Large intestine (tissue), 3 donors: ENCODE measurements at regions not wholly inside any gene's neighbourhood (a gene's known extent, or its start where the extent isn't known, plus 50 kb on each side); places are given as distances from the start of the nearest gene placed in this dataset.

Experiments used
- DNase-seq, 2 donors: peaks; one replicate each; pipeline versions ENCODE4 v3.0.0 to v3.0.0-alpha.2; 2013
- H3K27ac ChIP-seq: one replicate; pipeline ENCODE4 v1.5.1; 2013; ENCODE audit warnings: low read length
- H3K27me3 ChIP-seq: 2 replicates; pipeline ENCODE4 v1.6.1; 2013; ENCODE audit warnings: low read length; ENCODE audit not compliant: control insufficient read depth, insufficient read depth
- H3K36me3 ChIP-seq: 2 replicates; pipeline ENCODE4 v1.6.1; 2013; ENCODE audit warnings: low read length; ENCODE audit not compliant: control insufficient read depth, insufficient read depth
- H3K4me1 ChIP-seq: one replicate; pipeline ENCODE4 v1.6.1; 2013; ENCODE audit warnings: low read length; ENCODE audit not compliant: control insufficient read depth, insufficient read depth
- H3K4me3 ChIP-seq: one replicate; pipeline ENCODE4 v1.5.1; 2013; ENCODE audit warnings: low read length
- H3K9me3 ChIP-seq: one replicate; pipeline ENCODE4 v1.6.1; 2013; ENCODE audit warnings: mild to moderate bottlenecking, low read depth, low read length, moderate library complexity; ENCODE audit not compliant: control insufficient read depth
- WGBS: methylation state at CpG from one replicate; pipeline ENCODE4 v1.1.5; 2013; ENCODE audit warnings: low lambda C conversion rate; ENCODE audit not compliant: insufficient coverage; 5-methylcytosine and 5-hydroxymethylcytosine counted together

DNA sequence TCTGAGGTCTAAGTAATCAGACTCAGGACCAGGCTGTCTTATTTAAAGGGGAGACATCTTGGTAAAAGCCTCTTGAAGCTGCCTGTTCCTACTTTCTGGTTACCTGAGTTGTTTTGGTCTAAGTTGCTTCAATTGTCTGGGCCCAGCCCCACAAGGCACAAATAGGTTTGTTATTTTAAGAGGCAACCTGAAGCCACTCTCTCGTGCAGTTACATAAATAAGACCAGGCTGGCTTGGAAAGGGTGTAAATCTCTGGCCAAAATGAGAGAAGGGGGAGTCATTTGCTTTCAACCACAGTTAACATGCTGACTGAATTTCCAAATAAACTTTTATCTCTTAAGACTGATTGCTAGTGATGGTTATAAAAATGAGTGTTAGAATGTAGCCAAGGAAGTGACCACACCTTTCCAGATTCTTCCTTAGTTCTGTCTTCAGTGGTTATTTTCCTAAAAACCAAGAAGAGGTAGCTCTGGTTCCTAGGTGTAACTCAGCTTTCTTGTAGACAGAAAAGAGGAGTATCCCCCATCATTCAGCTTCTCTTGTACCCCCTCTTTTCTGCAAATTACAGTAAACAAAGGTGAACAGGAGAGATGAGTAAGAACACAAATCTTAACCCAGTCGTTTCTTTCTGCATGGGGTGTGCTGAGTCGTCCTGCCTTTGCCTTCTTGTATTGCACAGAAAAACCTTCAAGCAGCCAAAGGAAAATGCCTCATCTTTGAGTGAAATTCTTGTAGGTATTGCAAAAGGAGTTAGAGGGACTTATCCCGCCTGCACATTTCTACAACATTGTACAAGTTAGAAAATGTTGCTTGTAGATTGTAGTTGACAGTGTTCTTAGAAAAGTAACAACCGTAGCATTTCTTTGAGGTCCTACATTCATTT is 161.5 kb upstream of the NT5C1B start:
- H3K27me3 ChIP-seq: no peaks in the 10 kb centered on the region
- no peak for DNase-seq
- H3K4me1 ChIP-seq: peaks cover 8% of the 10 kb centered on the region
- H3K4me3 ChIP-seq: no peak overlapping the region
- no CpG with 5 or more reads among the region's 5 CpGs for WGBS
- H3K9me3 ChIP-seq: no peaks in the 10 kb centered on the region
- H3K36me3 ChIP-seq: no peaks in the 10 kb centered on the region
- no peak overlapping the region for H3K27ac ChIP-seq

DNA sequence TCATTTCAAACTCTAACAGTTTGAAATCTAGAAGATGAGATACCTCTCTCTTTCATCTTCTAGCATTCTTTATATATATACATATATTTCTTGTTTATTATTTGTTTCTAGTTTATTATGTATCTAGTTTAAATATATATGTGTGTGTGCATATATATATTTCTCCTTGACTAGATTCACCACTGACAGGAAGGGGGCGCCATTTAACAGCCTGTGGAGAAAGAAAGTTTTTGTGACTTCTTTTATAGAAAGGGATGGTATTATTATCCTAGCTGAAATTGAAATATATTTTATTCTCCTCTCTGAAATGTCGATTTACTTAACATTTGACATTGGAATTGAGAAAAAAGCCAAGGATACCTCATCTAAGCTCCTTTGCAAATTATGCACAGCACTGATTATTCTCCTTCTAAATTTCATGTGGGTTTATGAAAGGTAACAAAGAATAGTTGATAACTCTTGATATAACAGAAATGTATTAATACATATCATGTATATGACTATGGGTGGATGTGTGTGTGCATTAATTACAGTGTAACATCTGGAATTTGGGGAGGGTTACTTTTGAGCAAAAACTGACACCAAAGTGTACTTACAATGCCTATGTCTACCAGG is 160.7 kb upstream of the NT5C1B start:
- Histone ChIP-seq H3K36me3 (no peaks in the 10 kb centered on the region), H3K27me3 (no peaks in the 10 kb centered on the region), H3K27ac (no peak overlapping the region), H3K9me3 (no peaks in the 10 kb centered on the region), H3K4me1 (peaks cover 8% of the 10 kb centered on the region), H3K4me3 (no peak overlapping the region)
- 0% methylated on average over 1 of the region's 2 CpGs for WGBS
- DNase-seq: peak in 1 of 2 donors; percentile 31

DNA sequence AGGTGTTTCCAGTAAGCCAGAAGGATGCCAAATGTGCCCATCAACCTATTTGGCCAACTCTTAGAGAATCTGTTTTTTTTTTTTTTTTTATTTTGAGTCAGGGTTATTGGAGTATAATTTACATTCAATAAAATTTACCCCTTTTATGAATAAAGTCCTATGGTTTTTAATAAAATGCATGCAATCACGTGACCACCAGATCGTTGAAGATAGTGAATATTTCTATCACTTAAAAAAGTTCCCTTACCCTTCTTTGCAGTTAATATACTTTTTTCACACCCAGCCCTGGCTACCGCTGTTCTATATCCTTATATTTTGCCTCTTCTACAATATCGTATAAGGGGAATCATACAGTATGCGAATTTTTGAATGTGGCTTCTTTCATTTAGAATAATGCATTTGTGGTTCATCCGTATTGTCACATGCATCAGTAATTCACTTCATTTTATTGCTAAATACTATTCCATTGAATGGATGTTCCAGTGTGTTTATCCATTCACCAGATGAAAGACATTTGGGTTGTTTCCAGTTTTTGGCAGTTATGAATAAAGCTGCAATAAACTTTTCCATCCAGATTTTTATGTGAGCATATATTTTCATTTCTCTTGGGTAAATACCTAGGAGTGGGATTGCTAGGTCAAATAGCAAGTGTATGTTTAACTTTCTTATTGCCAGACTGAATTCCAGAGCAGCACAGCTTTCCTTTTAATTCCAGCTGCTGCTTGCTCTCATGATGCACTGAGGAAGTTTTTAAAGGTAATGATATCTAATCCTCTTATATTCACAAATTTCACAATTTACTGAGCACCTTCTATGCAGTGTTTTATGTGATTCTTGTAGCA is 156.3 kb upstream of the NT5C1B start:
- Histone ChIP-seq H3K36me3 (no peaks in the 10 kb centered on the region), H3K9me3 (no peaks in the 10 kb centered on the region), H3K27ac (no peak overlapping the region), H3K4me1 (no peaks in the 10 kb centered on the region), H3K27me3 (no peaks in the 10 kb centered on the region), H3K4me3 (no peak overlapping the region)
- no peak for DNase-seq
- WGBS: 97% methylated on average over 4 of the region's 6 CpGs

DNA sequence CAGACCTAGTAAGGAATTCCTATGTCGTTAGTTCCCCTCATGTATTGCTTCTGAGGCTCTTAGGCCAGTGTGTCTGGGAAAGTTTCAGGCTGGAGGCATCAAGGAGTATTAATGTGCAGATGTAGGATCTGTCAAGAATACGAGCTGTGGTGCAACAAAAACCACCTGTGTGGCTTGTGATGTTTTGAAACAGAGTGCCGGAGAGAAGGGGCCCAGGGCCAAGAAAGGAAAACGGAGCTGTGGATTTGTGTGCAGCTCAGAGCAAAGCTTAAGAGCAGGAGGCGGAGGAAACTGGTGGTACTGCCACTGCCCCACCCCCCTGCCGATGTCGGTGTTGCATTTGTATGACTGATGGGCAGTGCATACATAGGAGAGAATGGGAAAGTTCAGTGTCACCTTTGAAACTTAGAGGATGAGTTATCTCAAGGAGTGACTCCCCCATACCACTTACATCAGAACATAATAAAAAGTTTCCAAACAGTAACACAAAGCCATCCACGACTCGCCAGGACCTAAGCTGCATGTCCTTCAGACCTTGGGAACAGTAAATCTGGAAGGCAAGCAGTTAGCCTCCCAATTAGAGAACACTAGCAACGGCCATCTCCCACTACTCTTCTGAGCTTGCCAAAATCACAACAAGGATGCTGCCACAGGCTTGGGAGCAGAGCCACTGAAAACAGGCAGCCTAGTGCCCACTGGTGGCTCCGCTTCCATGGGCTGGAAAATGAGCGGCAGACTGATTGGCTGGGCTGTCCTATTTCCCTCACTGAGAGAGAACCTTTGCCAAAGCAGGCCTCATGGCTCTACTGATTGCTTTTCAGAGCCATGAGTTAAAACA is 152.7 kb upstream of the NT5C1B start:
- H3K4me3 ChIP-seq: no peak overlapping the region
- H3K36me3 ChIP-seq: no peaks in the 10 kb centered on the region
- WGBS: no CpG with 5 or more reads among the region's 12 CpGs
- no peaks in the 10 kb centered on the region for H3K4me1 ChIP-seq
- no peak for DNase-seq
- H3K27ac ChIP-seq: no peak overlapping the region
- no peaks in the 10 kb centered on the region for H3K27me3 ChIP-seq
- H3K9me3 ChIP-seq: no peaks in the 10 kb centered on the region

DNA sequence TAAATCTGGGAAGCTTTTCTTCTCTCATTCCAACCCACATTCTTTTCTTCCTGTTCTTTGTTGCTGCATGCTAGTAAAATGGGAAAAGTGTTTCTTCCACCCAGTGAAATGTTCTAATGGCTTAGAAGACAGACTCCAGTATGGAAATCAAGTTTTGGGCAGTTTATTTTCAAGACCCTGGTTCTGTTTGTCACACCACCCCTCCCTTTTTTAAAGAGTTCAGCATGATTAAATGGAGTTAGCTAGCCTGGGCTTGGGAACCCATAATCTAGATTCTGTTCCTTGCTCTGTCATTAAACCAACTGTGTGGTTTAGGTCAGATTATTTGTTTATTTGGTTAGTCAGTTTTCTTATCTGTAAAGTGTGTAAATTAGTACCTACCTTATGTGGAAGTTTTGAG is 151.8 kb upstream of the NT5C1B start:
- H3K36me3 ChIP-seq: no peaks in the 10 kb centered on the region
- no peak overlapping the region for H3K4me3 ChIP-seq
- no peak for DNase-seq
- H3K27me3 ChIP-seq: no peaks in the 10 kb centered on the region
- H3K27ac ChIP-seq: no peak overlapping the region
- no peaks in the 10 kb centered on the region for H3K4me1 ChIP-seq
- no peaks in the 10 kb centered on the region for H3K9me3 ChIP-seq

DNA sequence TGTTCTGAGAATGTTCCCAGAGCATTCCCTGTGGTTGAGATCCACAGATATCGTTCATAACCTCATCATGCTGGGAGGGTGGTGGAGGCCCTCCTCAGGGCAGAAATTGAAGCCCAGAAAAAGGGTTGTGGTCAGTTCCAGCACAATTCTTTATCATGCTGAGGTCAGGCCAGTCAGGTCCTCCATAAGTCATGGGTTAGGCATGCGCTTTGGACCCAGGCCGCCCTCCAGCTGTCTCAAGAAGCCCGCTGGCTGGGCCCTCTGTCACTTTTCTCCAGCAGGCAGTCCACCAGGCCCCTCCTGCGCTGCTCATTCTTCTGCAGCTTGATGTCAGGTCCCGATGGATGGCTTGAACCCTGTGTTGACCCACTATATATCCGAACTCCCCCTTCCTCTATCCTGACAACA is 151.1 kb upstream of the NT5C1B start:
- no peak overlapping the region for H3K27ac ChIP-seq
- no peak overlapping the region for H3K4me3 ChIP-seq
- peak in 1 of 2 donors; percentile 20 for DNase-seq
- no peaks in the 10 kb centered on the region for H3K36me3 ChIP-seq
- no peaks in the 10 kb centered on the region for H3K27me3 ChIP-seq
- no peaks in the 10 kb centered on the region for H3K9me3 ChIP-seq
- no peaks in the 10 kb centered on the region for H3K4me1 ChIP-seq
- no CpG with 5 or more reads among the region's 7 CpGs for WGBS

DNA sequence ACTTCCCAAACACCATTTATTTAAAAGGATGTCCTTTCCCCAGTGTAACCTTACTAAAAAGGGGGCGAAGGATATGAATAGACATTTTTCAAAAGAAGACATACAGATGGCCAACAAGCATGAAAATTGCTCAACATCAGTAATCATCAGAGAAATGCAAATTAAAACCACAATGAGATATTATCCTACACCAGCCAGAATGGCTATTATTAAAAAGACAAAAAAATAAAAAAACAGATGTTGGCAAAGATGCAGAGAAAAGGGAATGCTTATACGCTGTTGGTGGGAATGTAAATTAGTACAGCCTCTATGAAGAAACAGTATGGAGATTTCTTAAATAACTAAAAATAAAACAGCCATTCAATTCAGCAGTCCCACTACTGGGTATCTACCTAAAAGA is 142.3 kb upstream of the NT5C1B start:
- no peaks in the 10 kb centered on the region for H3K27me3 ChIP-seq
- WGBS: 100% methylated on average over 1 of the region's 2 CpGs
- no peaks in the 10 kb centered on the region for H3K36me3 ChIP-seq
- no peak for DNase-seq
- H3K9me3 ChIP-seq: no peaks in the 10 kb centered on the region
- H3K27ac ChIP-seq: no peak overlapping the region
- no peak overlapping the region for H3K4me3 ChIP-seq
- no peaks in the 10 kb centered on the region for H3K4me1 ChIP-seq

DNA sequence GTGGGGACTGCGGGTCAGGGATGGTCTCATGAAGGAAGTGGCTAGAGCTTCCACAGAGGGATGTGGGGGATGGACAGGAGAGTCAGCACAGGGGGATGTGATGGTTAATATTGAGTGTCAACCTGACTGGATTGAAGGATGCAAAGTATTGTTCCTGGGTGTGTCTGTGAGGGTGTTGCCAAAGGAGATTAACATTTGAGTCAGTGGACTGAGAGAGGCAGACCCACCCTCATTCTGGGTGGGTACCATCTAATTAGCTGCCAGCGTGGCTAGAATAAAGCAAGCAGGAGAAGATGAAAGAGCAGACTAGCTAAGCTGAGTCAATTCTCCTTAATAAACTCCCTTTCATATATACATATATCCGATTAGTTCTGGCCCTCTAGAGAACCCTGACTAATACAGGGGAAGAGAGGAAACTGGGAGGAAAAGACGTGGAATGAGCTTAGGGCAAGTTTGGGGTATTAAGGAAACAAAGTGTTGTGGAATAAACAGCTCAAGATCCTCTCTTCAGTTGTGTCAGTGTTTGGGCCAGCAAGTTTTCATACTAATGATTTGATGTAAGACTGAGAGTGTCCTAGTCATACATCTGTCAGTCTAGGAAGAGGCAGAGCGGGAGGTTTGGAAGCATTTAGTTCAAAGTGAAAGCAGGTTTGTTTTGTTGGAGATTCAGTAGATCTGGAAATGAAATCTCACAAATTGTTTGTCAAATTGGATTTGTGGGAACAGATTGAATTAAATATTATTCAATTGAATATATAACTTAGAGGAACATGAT is 135.2 kb upstream of the NT5C1B start:
- WGBS: 80% methylated on average over 1 of the region's 5 CpGs
- Histone ChIP-seq H3K4me1 (no peaks in the 10 kb centered on the region), H3K36me3 (no peaks in the 10 kb centered on the region), H3K27ac (no peak overlapping the region), H3K9me3 (no peaks in the 10 kb centered on the region), H3K4me3 (no peak overlapping the region), H3K27me3 (no peaks in the 10 kb centered on the region)
- DNase-seq: no peak

DNA sequence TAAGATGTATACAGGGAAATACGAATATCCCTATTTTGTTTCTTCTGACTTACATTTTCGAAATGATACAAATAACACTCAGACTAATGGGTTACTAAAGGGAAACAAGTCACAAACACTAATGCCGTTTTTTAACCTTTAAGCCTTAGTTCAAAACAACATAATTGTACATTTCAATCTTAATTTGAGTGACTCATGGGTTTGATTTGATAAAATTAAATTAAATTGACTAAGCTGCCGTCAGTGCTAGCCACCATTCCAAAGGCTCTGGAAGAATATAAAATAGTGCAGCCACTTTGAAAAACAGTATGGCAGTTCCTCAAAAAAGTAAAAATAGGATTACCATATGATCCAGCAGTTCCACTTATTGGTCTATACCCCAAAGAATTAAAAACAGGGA is 133.8 kb upstream of the NT5C1B start:
- no peaks in the 10 kb centered on the region for H3K27me3 ChIP-seq
- no peak overlapping the region for H3K27ac ChIP-seq
- no peaks in the 10 kb centered on the region for H3K9me3 ChIP-seq
- no peak overlapping the region for H3K4me3 ChIP-seq
- no peaks in the 10 kb centered on the region for H3K4me1 ChIP-seq
- DNase-seq: no peak
- 95% methylated on average over 4 of the region's 4 CpGs for WGBS
- no peaks in the 10 kb centered on the region for H3K36me3 ChIP-seq
